K562 (cell line): ENCODE measurements at regions not wholly inside any gene's neighbourhood (a gene's known extent, or its start where the extent isn't known, plus 50 kb on each side); places are given as distances from the start of the nearest gene placed in this dataset.

ENCODE experiments used
- ATAC-seq: fragments of 200-7000 bp; cut with Tn5 transposase; 3 replicates; pipeline ENCODE4 v1.9.1; 2020; ENCODE audit warnings: moderate library complexity
- BruUV-seq: library from RNA; stranded (reverse); fragments of 400-500 nt; replicated peaks from 2 replicates; lab custom pipeline; 2021; lab: Mats Ljungman, UMichigan
- CTCF ChIA-PET: fragments of 300-600 bp; formaldehyde crosslinking; extraction: SDS; loops from one replicate; lab custom pipeline; 2021; ENCODE audit warnings: low intra/inter-chr PET ratio; lab: Yijun Ruan, JAX
- POLR2A ChIA-PET: fragments of 300-600, 350-650 bp; sonication (Branson Sonifier 250); formaldehyde crosslinking; extraction: SDS; loops from one replicate; lab custom pipeline; 2021; ENCODE audit warnings: antibody characterized with exemption, inconsistent platforms; lab: Yijun Ruan, JAX
- DNase-seq, 4 experiments: peaks; one replicate each; pipeline versions ENCODE4 v3.0.0 to v3.0.0-alpha.2; 2011 to 2018; ENCODE audit warnings: low spot score in 3 of 4, mixed read lengths in 3 of 4; ENCODE audit errors: extremely low read depth in 1 of 4
- FAIRE-seq: peaks from 2 replicates; lab custom pipeline; 2011; peaks lifted over from hg19 to GRCh38; lab: Jason Lieb, UNC
- H2AFZ ChIP-seq: 2 replicates; pipeline ENCODE4 v1.6.0; 2011; ENCODE audit warnings: low read depth, low read length, control low read depth, inconsistent platforms
- H3K27ac ChIP-seq: fragments of 200-600 bp; 3 replicates; pipeline ENCODE4 v1.8.0; 2011; ENCODE audit warnings: low read depth, mild to moderate bottlenecking, control low read depth, inconsistent platforms, low read length, moderate library complexity, mixed read lengths; ENCODE audit errors: extremely low read depth
- H3K27me3 ChIP-seq, 2 experiments: fragments of 300-600 bp in 1 of 2; 2 replicates in 1 of 2; 3 replicates in 1 of 2; pipeline versions ENCODE4 v1.6.0 to v1.8.0; 2011; ENCODE audit warnings: inconsistent platforms in 2 of 2, low read length in 2 of 2, mild to moderate bottlenecking in 1 of 2, mixed read lengths in 1 of 2, moderate library complexity in 1 of 2; ENCODE audit not compliant: control insufficient read depth in 2 of 2, insufficient read depth in 2 of 2
- H3K36me3 ChIP-seq: fragments of 300-600 bp; 3 replicates; pipeline ENCODE4 v1.8.0; 2011; ENCODE audit warnings: mild to moderate bottlenecking, low read length, inconsistent platforms; ENCODE audit not compliant: control insufficient read depth, insufficient read depth
- H3K4me1 ChIP-seq, 2 experiments: fragments of 200-600 bp in 1 of 2; replicated peaks in 1 of 2; 2 replicates in 1 of 2; 3 replicates in 1 of 2; pipeline versions ENCODE4 v1.5.1 to v1.8.0; 2011; ENCODE audit warnings: inconsistent platforms in 2 of 2, low read length in 2 of 2, mild to moderate bottlenecking in 1 of 2, mixed read lengths in 1 of 2, moderate library complexity in 1 of 2; ENCODE audit not compliant: control insufficient read depth in 2 of 2, insufficient read depth in 2 of 2
- H3K4me2 ChIP-seq: 2 replicates; pipeline ENCODE4 v1.6.1; 2011; ENCODE audit warnings: low read length, control low read depth, inconsistent platforms, mixed read lengths; ENCODE audit not compliant: insufficient read depth
- H3K4me3 ChIP-seq: fragments of 200-600 bp; sonication (generic), shearing (Covaris generic); 2 replicates; pipeline ENCODE4 v1.5.1; 2016; ENCODE audit warnings: control low read depth, inconsistent platforms
- H3K79me2 ChIP-seq: fragments of 200-600 bp; 3 replicates; pipeline ENCODE4 v1.8.0; 2011; ENCODE audit warnings: low read length, inconsistent platforms; ENCODE audit not compliant: control insufficient read depth, insufficient read depth
- H3K9ac ChIP-seq, 2 experiments: 2 replicates each; pipeline versions ENCODE4 v1.6.0 to v1.6.1; 2011; ENCODE audit warnings: low read depth in 2 of 2, low read length in 2 of 2, control low read depth in 1 of 2, inconsistent platforms in 1 of 2, mild to moderate bottlenecking in 1 of 2, mixed read lengths in 1 of 2; ENCODE audit not compliant: insufficient read depth in 1 of 2
- H3K9me1 ChIP-seq: one replicate; pipeline ENCODE4 v1.6.0; 2011; ENCODE audit warnings: inconsistent platforms, mild to moderate bottlenecking, low read length, moderate library complexity; ENCODE audit not compliant: control insufficient read depth, insufficient read depth
- H3K9me3 ChIP-seq: replicated peaks from 2 replicates; pipeline ENCODE4 v1.5.1; 2011; ENCODE audit warnings: low read depth, low read length, inconsistent platforms; ENCODE audit not compliant: control insufficient read depth, insufficient read depth
- H4K20me1 ChIP-seq: replicated peaks from 2 replicates; pipeline ENCODE4 v1.6.1; 2011; ENCODE audit warnings: low read length, inconsistent platforms, mixed read lengths; ENCODE audit not compliant: control insufficient read depth, insufficient read depth
- ARHGAP35 ChIP-seq: fragments of 450-650 bp; IDR thresholded peaks from 2 replicates; pipeline ENCODE4 v1.6.1; 2018; ENCODE audit not compliant: partially characterized antibody
- FOXA3 ChIP-seq, 2 experiments: fragments of 450-650 bp in 1 of 2; sonication (generic) in 1 of 2; formaldehyde crosslinking; IDR thresholded peaks in 1 of 2; conservative IDR thresholded peaks in 1 of 2; 2 replicates each; pipeline versions ENCODE4 v1.4.0 to v1.8.0; 2020 to 2022; ENCODE audit warnings: mild to moderate bottlenecking in 2 of 2, missing genetic modification reagents in 1 of 2
- FOXK1 ChIP-seq: sonication (generic); formaldehyde crosslinking; IDR thresholded peaks from 2 replicates; pipeline ENCODE4 v1.8.0; 2022; ENCODE audit warnings: missing genetic modification reagents, mild to moderate bottlenecking, borderline replicate concordance
- ILK ChIP-seq: fragments of 450-650 bp; IDR thresholded peaks from 2 replicates; pipeline ENCODE4 v1.6.1; 2016; ENCODE audit warnings: missing genetic modification characterization, low read depth, mild to moderate bottlenecking, missing compliant biosample characterization, moderate library complexity, borderline replicate concordance
- KLF16 ChIP-seq: IDR thresholded peaks from 2 replicates; pipeline ENCODE4 v1.6.1; 2016; ENCODE audit warnings: antibody characterized with exemption
- NCOA6 ChIP-seq: fragments of 450-650 bp; IDR thresholded peaks from 2 replicates; pipeline ENCODE4 v1.6.1; 2017; ENCODE audit warnings: mild to moderate bottlenecking
- PURB ChIP-seq: sonication (generic); formaldehyde crosslinking; IDR thresholded peaks from 2 replicates; pipeline ENCODE4 v1.9.0; 2021; ENCODE audit warnings: low read depth, mild to moderate bottlenecking, missing genetic modification reagents
- RAD21 ChIP-seq, 2 experiments: fragments of 250-450 bp in 1 of 2; fragments of 450-650 bp in 1 of 2; sonication (Bioruptor Pico) in 1 of 2; formaldehyde crosslinking in 1 of 2; IDR thresholded peaks in 1 of 2; conservative IDR thresholded peaks in 1 of 2; 2 replicates each; pipeline versions ENCODE4 v1.4.0 to v1.8.0; 2020 to 2022; ENCODE audit warnings: mild to moderate bottlenecking in 2 of 2, moderate library complexity in 1 of 2
- SRSF7 ChIP-seq: fragments of 200-400 bp; formaldehyde crosslinking; optimal IDR thresholded peaks from 2 replicates; pipeline ENCODE3; 2017; ENCODE audit warnings: mild to moderate bottlenecking, low read depth, low read length
- TCF3 ChIP-seq: sonication (generic); formaldehyde crosslinking; IDR thresholded peaks from 2 replicates; pipeline ENCODE4 v1.4.0; 2020; ENCODE audit warnings: mild to moderate bottlenecking, missing genetic modification reagents
- ZBTB33 ChIP-seq: sonication (generic); formaldehyde crosslinking; IDR thresholded peaks from 2 replicates; pipeline ENCODE4 v1.8.1; 2023; ENCODE audit warnings: mild to moderate bottlenecking, missing genetic modification reagents
- ZNF717 ChIP-seq: fragments of 250-450 bp; sonication (Bioruptor Pico); IDR thresholded peaks from 2 replicates; pipeline ENCODE4 v1.5.0; 2021
- WGBS: fragments of 100-300 bp; shearing (Covaris generic); methylation state at CpG from one replicate; pipeline ENCODE4 v1.1.6; 2016; ENCODE audit warnings: low coverage, mixed read lengths; ENCODE audit not compliant: insufficient coverage; ENCODE audit errors: missing lambda C conversion rate; 5-methylcytosine and 5-hydroxymethylcytosine counted together
- in situ Hi-C: fragments of 300-500 bp; cut with MboI; formaldehyde crosslinking; loops from 4 replicates; pipeline ENCODE4 v1.15.0; 2018; ENCODE audit warnings: inconsistent platforms, mixed read lengths
- intact Hi-C: fragments of 100-400 bp; cut with micrococcal nuclease; formaldehyde crosslinking; loops from 2 replicates; pipeline ENCODE4 v1.14.2; 2022

GRCh38 chr10:130715686-130716670 is 579.8 kb downstream of the GLRX3 start:
- no peaks in the 10 kb centered on the region for H3K9me3 ChIP-seq
- in situ Hi-C loops (no loop called here), intact Hi-C loops (no loop called here)
- H3K4me1 ChIP-seq: peaks cover 0 to 2% of the 10 kb centered on the region in 2 experiments; a peak in 1 of 5 replicates
- H3K27ac ChIP-seq: no peak overlapping the region
- no peak overlapping the region for H2AFZ ChIP-seq
- no peaks in the 10 kb centered on the region for H3K79me2 ChIP-seq
- no peak overlapping the region for H3K4me3 ChIP-seq
- POLR2A ChIA-PET: no interaction called here
- no peak overlapping the region for H3K4me2 ChIP-seq
- DNase-seq: no peak
- CTCF ChIA-PET: no interaction called here
- 1% methylated on average over 8 of the region's 12 CpGs for WGBS
- H3K9ac ChIP-seq: no peak overlapping the region
- peaks cover 0 to 6% of the 10 kb centered on the region in 2 experiments; a peak in 1 of 5 replicates for H3K27me3 ChIP-seq
- H4K20me1 ChIP-seq: no peaks in the 10 kb centered on the region
- FAIRE-seq: no peak
- no peaks in the 10 kb centered on the region for H3K36me3 ChIP-seq
- ATAC-seq: no peak
- H3K9me1 ChIP-seq: no peaks in the 10 kb centered on the region
- BruUV-seq: no TSS peak
- no peak for TF ChIP-seq NCOA6
- no peak for TF ChIP-seq ZBTB33 (CRISPR knock-in tag)
- TF ChIP-seq SRSF7: no peak
- TF ChIP-seq RAD21 (CRISPR knock-in tag; conservative IDR thresholded peaks at IDR 0.05 in 1 of 2, IDR thresholded peaks at IDR 0.05 in 1 of 2): no peak
- TF ChIP-seq ARHGAP35: no peak
- no peak for TF ChIP-seq PURB (CRISPR knock-in tag)
- TF ChIP-seq ZNF717: no peak
- no peak for TF ChIP-seq TCF3 (CRISPR knock-in tag)
- TF ChIP-seq FOXA3 (CRISPR knock-in tag; conservative IDR thresholded peaks at IDR 0.05 in 1 of 2, IDR thresholded peaks at IDR 0.05 in 1 of 2): no peak
- no peak for TF ChIP-seq FOXK1 (CRISPR knock-in tag)
- TF ChIP-seq KLF16: no peak
- no peak for TF ChIP-seq ILK (tag)
